Lower lobe of right lung (tissue), 2 donors: ENCODE measurements at regions not wholly inside any gene's neighbourhood (a gene's known extent, or its start where the extent isn't known, plus 50 kb on each side); places are given as distances from the start of the nearest gene placed in this dataset.

Experiments used
- ATAC-seq, 2 donors: fragments of 200-7000 bp; cut with Tn5 transposase; one replicate each; pipeline ENCODE4 v1.9.1; 2020 to 2022; ENCODE audit warnings: mild to moderate bottlenecking in 2 of 2, moderate library complexity in 2 of 2
- DNase-seq: peaks from one replicate; pipeline ENCODE4 v3.0.0-alpha.2; 2020
- H3K27ac ChIP-seq: fragments of 200-600 bp; one replicate; pipeline ENCODE4 v1.8.0; 2022
- H3K27me3 ChIP-seq: fragments of 200-600 bp; one replicate; pipeline ENCODE4 v1.8.0; 2022; ENCODE audit warnings: low read depth
- H3K36me3 ChIP-seq: fragments of 200-600 bp; one replicate; pipeline ENCODE4 v1.8.0; 2022; ENCODE audit warnings: mild to moderate bottlenecking
- H3K4me1 ChIP-seq: fragments of 200-600 bp; one replicate; pipeline ENCODE4 v1.8.0; 2022
- H3K4me3 ChIP-seq: fragments of 200-600 bp; one replicate; pipeline ENCODE4 v1.8.0; 2022; ENCODE audit warnings: mild to moderate bottlenecking
- H3K9me3 ChIP-seq: fragments of 200-600 bp; one replicate; pipeline ENCODE4 v1.8.0; 2022
- intact Hi-C: fragments of 100-400 bp; cut with DNase I; formaldehyde crosslinking; loops from one replicate; pipeline ENCODE4 v1.11.0; 2022
- TF ChIP-seq, protein P1 (sequence below): fragments of 200-600 bp; IDR thresholded peaks from one replicate; pipeline ENCODE4 v1.8.0; 2022; ENCODE audit warnings: antibody characterized with exemption, mild to moderate bottlenecking
- donor health status: DM: no; HTN: yes; CAD: no; lungs with severe emphysema.

DNA sequence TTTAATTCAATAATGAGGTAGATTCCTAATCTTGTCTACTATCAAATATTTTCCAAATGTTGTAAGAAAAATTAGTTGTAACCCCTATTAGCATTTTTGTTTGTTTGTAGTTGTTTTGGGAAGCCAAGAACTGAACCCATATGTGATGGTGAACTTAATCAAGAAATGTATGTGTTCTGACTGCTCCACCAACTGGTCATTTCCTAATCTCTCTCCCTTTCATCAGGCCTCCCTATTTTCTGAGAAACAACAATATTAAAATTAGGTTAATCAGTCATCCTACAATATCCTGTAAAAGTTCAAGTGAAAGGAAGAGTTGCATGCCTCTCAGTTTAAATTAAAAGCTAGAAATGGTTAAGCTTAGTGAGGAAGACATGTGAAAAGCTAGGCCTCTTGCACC, 504.0 kb downstream of the EPHA4 start:
- Histone ChIP-seq H3K27me3 (no peaks in the 10 kb centered on the region), H3K9me3 (no peaks in the 10 kb centered on the region), H3K27ac (no peak overlapping the region), H3K36me3 (no peaks in the 10 kb centered on the region), H3K4me3 (no peak overlapping the region), H3K4me1 (no peaks in the 10 kb centered on the region)
- ATAC-seq (no peak), DNase-seq (no peak)
- TF ChIP-seq, protein P1, sequence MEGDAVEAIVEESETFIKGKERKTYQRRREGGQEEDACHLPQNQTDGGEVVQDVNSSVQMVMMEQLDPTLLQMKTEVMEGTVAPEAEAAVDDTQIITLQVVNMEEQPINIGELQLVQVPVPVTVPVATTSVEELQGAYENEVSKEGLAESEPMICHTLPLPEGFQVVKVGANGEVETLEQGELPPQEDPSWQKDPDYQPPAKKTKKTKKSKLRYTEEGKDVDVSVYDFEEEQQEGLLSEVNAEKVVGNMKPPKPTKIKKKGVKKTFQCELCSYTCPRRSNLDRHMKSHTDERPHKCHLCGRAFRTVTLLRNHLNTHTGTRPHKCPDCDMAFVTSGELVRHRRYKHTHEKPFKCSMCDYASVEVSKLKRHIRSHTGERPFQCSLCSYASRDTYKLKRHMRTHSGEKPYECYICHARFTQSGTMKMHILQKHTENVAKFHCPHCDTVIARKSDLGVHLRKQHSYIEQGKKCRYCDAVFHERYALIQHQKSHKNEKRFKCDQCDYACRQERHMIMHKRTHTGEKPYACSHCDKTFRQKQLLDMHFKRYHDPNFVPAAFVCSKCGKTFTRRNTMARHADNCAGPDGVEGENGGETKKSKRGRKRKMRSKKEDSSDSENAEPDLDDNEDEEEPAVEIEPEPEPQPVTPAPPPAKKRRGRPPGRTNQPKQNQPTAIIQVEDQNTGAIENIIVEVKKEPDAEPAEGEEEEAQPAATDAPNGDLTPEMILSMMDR = no peak
- intact Hi-C loops = no loop called here

DNA sequence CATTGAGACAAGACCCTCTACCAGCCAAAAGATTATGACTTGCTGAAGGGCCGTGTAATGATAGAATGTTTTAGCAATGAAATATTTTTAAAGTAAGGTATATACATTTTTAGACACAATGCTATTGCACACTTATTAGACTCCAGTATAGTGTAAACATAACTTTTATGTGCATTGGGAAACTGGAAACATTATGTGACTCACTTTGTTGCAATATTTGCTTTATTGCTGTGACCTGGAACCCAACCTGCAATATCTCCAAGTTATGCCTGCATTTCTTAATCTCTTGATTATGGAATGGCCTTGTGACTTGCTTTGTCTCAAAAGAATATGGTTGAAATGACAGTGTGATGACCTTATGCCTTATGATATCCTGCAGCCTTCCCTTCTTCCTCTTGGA, 502.0 kb downstream of the EPHA4 start:
- Histone ChIP-seq H3K27ac (no peak overlapping the region), H3K27me3 (no peaks in the 10 kb centered on the region), H3K9me3 (no peaks in the 10 kb centered on the region), H3K4me3 (no peak overlapping the region), H3K4me1 (no peaks in the 10 kb centered on the region), H3K36me3 (no peaks in the 10 kb centered on the region)
- DNase-seq (no peak), ATAC-seq (no peak)
- TF ChIP-seq, protein P1 = no peak
- intact Hi-C loops = no loop called here

DNA sequence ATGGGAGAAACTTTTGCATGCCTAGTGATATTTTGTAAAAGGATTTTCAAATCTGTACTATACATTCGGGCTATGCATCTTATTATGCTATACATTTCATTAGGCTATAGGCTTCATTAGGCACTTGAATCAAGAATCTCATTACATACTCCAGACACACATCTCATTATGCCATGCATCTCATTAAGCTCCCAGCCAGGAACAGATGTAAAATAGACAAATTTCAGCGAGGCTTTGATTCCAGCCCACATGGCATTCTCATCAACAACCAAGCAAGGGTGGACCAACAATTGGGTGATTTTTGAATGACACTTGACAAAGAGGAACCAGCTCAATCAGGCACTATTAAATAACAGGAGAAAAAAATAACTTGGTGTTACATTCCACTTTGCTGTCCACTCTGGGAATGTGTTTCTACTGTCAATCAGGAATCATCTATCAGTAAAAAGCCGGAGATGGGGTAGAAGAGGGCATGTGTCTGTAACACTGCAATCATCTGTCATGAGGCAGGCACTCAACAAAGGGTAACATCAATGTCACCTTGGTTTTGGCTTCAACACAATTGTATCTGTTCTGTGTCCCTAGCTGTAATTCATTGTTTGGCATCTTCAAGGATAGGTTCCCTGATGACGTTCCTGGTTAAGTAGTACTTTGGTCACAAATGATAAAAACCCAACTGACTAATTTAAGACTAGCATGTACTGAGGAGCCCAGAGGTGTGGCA, 498.6 kb downstream of the EPHA4 start:
- intact Hi-C loops = no loop called here
- Histone ChIP-seq H3K27me3 (no peaks in the 10 kb centered on the region), H3K36me3 (no peaks in the 10 kb centered on the region), H3K4me3 (no peak overlapping the region), H3K4me1 (no peaks in the 10 kb centered on the region), H3K27ac (no peak overlapping the region), H3K9me3 (no peaks in the 10 kb centered on the region)
- DNase-seq (no peak), ATAC-seq (no peak)
- TF ChIP-seq, protein P1 = no peak

DNA sequence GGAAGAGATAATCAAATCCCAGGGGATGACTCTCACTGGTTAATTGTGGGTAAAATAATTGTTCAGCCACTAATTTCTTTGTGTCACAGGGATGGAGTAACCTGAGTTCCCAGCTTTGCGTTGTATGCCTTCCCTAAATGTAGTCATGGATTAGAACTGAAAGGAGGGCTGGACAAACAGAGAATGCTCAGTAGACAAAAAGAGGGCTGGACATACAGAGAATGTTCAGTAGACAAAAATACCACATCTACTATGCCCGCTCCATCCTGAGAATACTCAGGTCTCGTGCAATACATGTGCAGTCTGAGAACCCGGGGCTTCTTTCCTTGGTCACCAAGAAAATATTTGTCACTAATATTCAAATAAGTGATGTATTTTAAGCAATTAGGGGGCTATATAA, 497.9 kb downstream of the EPHA4 start:
- no peaks in the 10 kb centered on the region for H3K9me3 ChIP-seq
- TF ChIP-seq, protein P1 = no peak
- no peaks in the 10 kb centered on the region for H3K4me1 ChIP-seq
- no peak overlapping the region for H3K4me3 ChIP-seq
- intact Hi-C loops = no loop called here
- H3K27ac ChIP-seq = no peak overlapping the region
- DNase-seq = no peak
- no peaks in the 10 kb centered on the region for H3K36me3 ChIP-seq
- H3K27me3 ChIP-seq = no peaks in the 10 kb centered on the region
- no peak for ATAC-seq

DNA sequence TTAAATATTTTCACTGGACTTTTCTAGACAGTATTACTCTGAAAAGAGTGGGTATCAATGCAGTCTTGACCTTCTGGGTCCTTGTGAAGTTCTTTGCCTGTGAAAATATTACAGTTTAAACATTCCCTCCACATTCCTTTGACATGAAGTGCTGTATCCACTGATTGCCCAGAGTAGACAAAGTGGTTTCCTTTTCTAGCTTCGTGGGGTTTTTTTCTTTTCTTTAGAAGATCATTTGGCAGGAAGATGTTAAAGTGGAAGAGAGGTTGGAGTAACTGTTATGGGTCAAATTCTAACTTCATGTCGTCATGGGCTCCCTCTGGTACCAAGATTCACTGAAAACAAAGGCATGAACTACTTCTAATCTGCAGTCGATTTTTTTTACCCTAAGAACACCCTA, 496.9 kb downstream of the EPHA4 start:
- ATAC-seq (no peak), DNase-seq (no peak)
- TF ChIP-seq, protein P1 = no peak
- Histone ChIP-seq H3K4me3 (no peak overlapping the region), H3K36me3 (no peaks in the 10 kb centered on the region), H3K27me3 (no peaks in the 10 kb centered on the region), H3K9me3 (no peaks in the 10 kb centered on the region), H3K4me1 (no peaks in the 10 kb centered on the region), H3K27ac (no peak overlapping the region)
- intact Hi-C loops = no loop called here
